ENCODE measurements at regions not wholly inside any gene's neighbourhood (a gene's known extent, or its start where the extent isn't known, plus 50 kb on each side); places are given as distances from the start of the nearest gene placed in this dataset.
A peak's percentile ranks its signal among the peaks of the same experiment; 100 is the strongest.

DNA sequence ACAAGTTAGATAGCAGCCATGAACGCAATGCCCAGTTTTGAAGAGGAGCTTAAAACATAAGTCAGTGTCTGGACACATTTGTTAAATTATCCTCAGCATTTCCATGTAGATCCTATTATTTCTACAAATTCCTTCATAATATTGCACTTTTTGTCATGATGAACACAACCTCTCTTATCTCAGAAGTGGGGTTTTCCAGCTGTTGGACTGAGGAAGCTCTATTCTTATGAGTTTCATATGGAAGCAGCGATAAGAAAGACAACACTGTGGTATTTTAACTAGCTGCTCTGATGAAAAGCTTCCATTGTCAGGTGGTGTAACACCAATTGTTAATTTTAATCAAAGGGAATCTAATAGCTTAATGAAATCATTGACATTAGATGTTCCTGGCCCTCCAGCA is 308.7 kb downstream of the GBA3 start:
- DNase-seq (ENCODE audit: extremely low read depth in 1 of 4, low spot score in 3 of 4) = peak; percentile 8 to 59 (median 10)
- no peaks in the 10 kb centered on the region for H4K20me1 ChIP-seq (replicated peaks; ENCODE audit: control insufficient read depth, insufficient read depth, low read length)
- peak overlapping the region; percentile 55; the same call in 1 of the 3 replicates for H3K27ac ChIP-seq (ENCODE audit: extremely low read depth, low read depth, low read length)
- H3K27me3 ChIP-seq (ENCODE audit: control insufficient read depth in 2 of 2, insufficient read depth in 2 of 2, low read length in 2 of 2) = no peaks in the 10 kb centered on the region
- no peaks in the 10 kb centered on the region for H3K9me1 ChIP-seq (ENCODE audit: control insufficient read depth, insufficient read depth, low read length)
- 0% methylated on average over 2 of the region's 2 CpGs for WGBS (ENCODE audit: insufficient coverage, low coverage, missing lambda C conversion rate)
- no TSS peak for BruUV-seq (replicated peaks)
- peak; percentile 32; the same call in 2 of the 3 replicates for ATAC-seq
- peaks cover 45% of the 10 kb centered on the region for H3K36me3 ChIP-seq (ENCODE audit: control insufficient read depth, insufficient read depth, low read length)
- no peak overlapping the region for H2AFZ ChIP-seq (ENCODE audit: low read depth, low read length)
- no peak for FAIRE-seq
- peak overlapping the region; percentile 46; the same call in 1 of the 2 replicates for H3K4me2 ChIP-seq (ENCODE audit: insufficient read depth, low read length)
- H3K9me3 ChIP-seq (replicated peaks; ENCODE audit: control insufficient read depth, insufficient read depth, low read depth, low read length) = no peaks in the 10 kb centered on the region; the same call in 1 of the 2 replicates
- H3K9ac ChIP-seq (ENCODE audit: insufficient read depth in 1 of 2, low read depth in 2 of 2, low read length in 2 of 2) = no peak overlapping the region
- CTCF ChIA-PET (ENCODE audit: low intra/inter-chr PET ratio) = no interaction called here
- POLR2A ChIA-PET = no interaction called here
- H3K4me3 ChIP-seq = no peak overlapping the region
- intact Hi-C loops (cut with micrococcal nuclease) = no loop called here
- H3K79me2 ChIP-seq (ENCODE audit: control insufficient read depth, insufficient read depth, low read length) = peaks cover 82% of the 10 kb centered on the region
- H3K4me1 ChIP-seq (replicated peaks in 1 of 2; ENCODE audit: control insufficient read depth in 2 of 2, insufficient read depth in 2 of 2, low read length in 2 of 2) = no peaks in the 10 kb centered on the region; a peak in 1 of 5 replicates
- in situ Hi-C loops (cut with MboI) = no loop called here
- TF ChIP-seq, protein P1, sequence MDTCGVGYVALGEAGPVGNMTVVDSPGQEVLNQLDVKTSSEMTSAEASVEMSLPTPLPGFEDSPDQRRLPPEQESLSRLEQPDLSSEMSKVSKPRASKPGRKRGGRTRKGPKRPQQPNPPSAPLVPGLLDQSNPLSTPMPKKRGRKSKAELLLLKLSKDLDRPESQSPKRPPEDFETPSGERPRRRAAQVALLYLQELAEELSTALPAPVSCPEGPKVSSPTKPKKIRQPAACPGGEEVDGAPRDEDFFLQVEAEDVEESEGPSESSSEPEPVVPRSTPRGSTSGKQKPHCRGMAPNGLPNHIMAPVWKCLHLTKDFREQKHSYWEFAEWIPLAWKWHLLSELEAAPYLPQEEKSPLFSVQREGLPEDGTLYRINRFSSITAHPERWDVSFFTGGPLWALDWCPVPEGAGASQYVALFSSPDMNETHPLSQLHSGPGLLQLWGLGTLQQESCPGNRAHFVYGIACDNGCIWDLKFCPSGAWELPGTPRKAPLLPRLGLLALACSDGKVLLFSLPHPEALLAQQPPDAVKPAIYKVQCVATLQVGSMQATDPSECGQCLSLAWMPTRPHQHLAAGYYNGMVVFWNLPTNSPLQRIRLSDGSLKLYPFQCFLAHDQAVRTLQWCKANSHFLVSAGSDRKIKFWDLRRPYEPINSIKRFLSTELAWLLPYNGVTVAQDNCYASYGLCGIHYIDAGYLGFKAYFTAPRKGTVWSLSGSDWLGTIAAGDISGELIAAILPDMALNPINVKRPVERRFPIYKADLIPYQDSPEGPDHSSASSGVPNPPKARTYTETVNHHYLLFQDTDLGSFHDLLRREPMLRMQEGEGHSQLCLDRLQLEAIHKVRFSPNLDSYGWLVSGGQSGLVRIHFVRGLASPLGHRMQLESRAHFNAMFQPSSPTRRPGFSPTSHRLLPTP (IDR thresholded peaks at IDR 0.05; ENCODE audit: borderline replicate concordance, extremely low read depth, insufficient read length) = no peak
- TF ChIP-seq ESRRB (CRISPR knock-in tag; IDR thresholded peaks at IDR 0.05; ENCODE audit: borderline replicate concordance) = no peak
- TF ChIP-seq, protein P2, sequence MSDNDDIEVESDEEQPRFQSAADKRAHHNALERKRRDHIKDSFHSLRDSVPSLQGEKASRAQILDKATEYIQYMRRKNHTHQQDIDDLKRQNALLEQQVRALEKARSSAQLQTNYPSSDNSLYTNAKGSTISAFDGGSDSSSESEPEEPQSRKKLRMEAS (CRISPR knock-in tag; IDR thresholded peaks at IDR 0.05) = no peak
- TF ChIP-seq, protein P3, sequence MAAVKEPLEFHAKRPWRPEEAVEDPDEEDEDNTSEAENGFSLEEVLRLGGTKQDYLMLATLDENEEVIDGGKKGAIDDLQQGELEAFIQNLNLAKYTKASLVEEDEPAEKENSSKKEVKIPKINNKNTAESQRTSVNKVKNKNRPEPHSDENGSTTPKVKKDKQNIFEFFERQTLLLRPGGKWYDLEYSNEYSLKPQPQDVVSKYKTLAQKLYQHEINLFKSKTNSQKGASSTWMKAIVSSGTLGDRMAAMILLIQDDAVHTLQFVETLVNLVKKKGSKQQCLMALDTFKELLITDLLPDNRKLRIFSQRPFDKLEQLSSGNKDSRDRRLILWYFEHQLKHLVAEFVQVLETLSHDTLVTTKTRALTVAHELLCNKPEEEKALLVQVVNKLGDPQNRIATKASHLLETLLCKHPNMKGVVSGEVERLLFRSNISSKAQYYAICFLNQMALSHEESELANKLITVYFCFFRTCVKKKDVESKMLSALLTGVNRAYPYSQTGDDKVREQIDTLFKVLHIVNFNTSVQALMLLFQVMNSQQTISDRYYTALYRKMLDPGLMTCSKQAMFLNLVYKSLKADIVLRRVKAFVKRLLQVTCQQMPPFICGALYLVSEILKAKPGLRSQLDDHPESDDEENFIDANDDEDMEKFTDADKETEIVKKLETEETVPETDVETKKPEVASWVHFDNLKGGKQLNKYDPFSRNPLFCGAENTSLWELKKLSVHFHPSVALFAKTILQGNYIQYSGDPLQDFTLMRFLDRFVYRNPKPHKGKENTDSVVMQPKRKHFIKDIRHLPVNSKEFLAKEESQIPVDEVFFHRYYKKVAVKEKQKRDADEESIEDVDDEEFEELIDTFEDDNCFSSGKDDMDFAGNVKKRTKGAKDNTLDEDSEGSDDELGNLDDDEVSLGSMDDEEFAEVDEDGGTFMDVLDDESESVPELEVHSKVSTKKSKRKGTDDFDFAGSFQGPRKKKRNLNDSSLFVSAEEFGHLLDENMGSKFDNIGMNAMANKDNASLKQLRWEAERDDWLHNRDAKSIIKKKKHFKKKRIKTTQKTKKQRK (IDR thresholded peaks at IDR 0.05; ENCODE audit: borderline replicate concordance, low read depth, low read length) = no peak
- TF ChIP-seq, protein P4, sequence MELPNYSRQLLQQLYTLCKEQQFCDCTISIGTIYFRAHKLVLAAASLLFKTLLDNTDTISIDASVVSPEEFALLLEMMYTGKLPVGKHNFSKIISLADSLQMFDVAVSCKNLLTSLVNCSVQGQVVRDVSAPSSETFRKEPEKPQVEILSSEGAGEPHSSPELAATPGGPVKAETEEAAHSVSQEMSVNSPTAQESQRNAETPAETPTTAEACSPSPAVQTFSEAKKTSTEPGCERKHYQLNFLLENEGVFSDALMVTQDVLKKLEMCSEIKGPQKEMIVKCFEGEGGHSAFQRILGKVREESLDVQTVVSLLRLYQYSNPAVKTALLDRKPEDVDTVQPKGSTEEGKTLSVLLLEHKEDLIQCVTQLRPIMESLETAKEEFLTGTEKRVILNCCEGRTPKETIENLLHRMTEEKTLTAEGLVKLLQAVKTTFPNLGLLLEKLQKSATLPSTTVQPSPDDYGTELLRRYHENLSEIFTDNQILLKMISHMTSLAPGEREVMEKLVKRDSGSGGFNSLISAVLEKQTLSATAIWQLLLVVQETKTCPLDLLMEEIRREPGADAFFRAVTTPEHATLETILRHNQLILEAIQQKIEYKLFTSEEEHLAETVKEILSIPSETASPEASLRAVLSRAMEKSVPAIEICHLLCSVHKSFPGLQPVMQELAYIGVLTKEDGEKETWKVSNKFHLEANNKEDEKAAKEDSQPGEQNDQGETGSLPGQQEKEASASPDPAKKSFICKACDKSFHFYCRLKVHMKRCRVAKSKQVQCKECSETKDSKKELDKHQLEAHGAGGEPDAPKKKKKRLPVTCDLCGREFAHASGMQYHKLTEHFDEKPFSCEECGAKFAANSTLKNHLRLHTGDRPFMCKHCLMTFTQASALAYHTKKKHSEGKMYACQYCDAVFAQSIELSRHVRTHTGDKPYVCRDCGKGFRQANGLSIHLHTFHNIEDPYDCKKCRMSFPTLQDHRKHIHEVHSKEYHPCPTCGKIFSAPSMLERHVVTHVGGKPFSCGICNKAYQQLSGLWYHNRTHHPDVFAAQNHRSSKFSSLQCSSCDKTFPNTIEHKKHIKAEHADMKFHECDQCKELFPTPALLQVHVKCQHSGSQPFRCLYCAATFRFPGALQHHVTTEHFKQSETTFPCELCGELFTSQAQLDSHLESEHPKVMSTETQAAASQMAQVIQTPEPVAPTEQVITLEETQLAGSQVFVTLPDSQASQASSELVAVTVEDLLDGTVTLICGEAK (IDR thresholded peaks at IDR 0.05) = no peak
- TF ChIP-seq, protein P4 (CRISPR knock-in tag; IDR thresholded peaks at IDR 0.05) = no peak

Measured in K562 (cell line).